IPS DF 19.7 (cell line): ENCODE measurements at regions not wholly inside any gene's neighbourhood (a gene's known extent, or its start where the extent isn't known, plus 50 kb on each side); places are given as distances from the start of the nearest gene placed in this dataset.
A peak's percentile ranks its signal among the peaks of the same experiment; 100 is the strongest.
"Not testable (repeated sequence)": the region's sequence is repeated elsewhere in the genome, so short reads cannot be mapped to it uniquely, and the experiment has no call there.

Experiments used
- DNase-seq: peaks from one replicate; pipeline ENCODE4 v3.0.0-alpha.2; 2013; ENCODE audit warnings: low read depth, low spot score

DNA sequence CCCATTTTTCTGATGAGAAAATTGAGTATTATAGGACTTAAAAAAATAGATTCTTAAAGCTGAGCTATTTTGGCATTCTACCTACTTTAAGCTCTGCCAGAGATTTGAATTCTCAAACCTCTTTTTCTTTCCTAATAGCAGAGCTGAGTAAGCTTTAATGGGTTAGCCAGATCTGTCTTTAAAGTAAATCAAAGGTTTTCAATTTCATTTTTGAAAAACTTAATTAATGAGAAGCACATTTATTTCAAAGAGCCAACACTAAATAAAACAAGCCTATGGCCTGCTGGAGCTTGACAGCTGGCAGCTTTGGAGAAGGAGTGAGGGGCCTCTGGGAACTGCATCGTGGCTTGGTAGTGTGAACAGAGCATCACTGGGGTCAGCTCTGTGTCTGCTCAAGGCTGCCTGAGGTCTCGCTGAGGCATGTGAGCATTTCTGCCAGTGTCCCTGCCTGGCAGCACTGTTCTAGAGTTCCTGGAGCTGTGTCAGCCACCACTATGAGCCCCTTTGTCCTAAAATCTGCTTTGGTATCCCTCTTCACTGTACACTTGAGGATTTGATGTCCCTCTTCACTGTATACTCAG, 50.4 kb upstream of the PRSS23 start:
- no peak for DNase-seq

DNA sequence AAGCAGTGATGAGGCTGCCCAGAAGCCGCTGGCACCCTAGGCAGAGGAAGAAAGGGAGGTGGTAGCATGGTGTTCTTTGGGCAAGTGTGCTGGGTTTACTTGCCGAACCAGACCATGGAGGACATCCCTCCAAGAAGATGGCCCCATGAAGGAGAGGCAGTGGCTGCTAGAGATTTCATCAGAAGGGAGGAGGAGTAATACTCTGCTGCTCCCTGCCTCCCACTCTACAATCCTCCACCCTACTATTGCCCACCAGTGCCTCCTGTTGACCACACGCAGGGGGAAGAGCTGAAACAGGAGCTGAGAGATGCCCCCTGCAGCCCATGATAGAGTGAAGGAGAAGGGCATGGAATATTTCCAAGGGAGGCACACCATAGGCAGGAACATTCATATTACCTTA, 51.0 kb upstream of the PRSS23 start:
- no peak for DNase-seq

DNA sequence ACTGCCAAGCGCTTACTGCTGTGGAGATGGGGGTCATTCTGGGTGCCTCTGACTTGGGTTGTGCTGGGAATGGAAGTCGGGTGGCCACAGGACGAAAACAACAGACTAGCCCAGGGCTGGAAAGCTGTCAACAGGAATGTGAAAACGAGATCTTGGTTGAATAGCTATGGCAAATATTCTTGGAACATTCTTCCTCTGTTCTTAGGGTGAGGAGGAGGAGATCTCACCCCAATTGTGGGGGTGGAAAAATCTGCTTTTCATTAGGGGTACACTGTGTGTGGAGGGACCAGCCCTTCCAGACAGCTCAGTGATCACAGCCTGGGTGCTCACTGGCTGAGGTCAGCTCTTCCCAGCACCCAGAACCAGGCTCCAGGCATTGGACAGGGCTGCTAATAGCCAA, 52.0 kb upstream of the PRSS23 start:
- no peak for DNase-seq

DNA sequence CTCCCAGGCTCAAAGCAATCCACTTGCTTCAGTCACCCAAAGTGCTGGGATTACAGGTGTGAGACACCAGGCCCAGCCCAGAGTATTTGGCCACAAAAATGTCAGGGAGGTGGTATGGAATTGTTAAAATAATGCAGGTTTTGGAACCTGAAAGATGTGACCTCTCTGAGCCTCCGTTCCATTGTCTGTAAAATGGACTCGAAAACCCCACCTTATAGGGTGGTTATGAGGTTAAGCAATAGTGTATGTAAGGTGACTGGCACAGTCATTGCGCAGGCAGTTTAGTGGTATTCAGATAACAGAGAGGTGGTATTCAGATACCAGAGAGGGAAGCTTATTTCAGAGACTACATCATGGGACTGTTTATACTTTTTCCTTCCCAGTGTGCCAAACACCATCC, 52.5 kb upstream of the PRSS23 start:
- DNase-seq, result no peak

DNA sequence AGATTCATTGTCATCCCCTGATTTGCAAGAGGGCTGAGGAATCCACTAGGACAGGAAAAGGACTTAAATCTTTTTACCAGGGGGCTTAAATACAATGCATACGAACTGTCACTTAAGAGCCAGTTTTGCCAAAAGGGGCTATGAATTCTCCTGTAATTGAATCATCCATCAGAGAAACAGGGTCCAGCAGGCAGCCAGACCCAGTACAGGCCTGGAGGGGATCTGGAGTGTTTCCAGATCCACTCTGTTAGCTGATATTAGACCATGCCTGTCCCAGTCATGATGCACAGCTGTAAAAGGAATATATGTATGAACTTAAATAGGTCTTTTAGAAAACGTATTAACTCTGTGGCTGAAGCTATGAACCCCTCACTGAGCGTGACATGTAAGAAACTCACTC, 53.8 kb upstream of the PRSS23 start:
- no peak for DNase-seq

DNA sequence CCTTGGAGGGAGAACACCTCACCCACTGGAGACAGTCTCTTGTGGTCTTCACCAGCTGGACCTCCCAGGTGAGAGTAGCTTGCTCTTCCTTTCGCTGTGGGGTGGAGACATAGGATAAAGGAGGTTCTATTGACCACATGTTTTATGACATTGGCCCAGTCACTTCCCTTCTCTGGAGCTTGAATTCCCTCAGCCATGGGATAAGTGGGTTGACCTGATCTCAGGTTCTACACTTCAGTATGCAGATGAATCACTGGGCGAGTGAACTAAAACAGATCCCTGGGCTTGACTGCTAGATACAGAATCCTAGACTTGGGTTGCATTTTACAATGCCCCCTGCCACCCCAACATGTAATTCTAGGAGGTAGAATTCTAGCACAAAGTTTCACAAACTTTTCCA, 54.8 kb upstream of the PRSS23 start:
- no peak for DNase-seq

DNA sequence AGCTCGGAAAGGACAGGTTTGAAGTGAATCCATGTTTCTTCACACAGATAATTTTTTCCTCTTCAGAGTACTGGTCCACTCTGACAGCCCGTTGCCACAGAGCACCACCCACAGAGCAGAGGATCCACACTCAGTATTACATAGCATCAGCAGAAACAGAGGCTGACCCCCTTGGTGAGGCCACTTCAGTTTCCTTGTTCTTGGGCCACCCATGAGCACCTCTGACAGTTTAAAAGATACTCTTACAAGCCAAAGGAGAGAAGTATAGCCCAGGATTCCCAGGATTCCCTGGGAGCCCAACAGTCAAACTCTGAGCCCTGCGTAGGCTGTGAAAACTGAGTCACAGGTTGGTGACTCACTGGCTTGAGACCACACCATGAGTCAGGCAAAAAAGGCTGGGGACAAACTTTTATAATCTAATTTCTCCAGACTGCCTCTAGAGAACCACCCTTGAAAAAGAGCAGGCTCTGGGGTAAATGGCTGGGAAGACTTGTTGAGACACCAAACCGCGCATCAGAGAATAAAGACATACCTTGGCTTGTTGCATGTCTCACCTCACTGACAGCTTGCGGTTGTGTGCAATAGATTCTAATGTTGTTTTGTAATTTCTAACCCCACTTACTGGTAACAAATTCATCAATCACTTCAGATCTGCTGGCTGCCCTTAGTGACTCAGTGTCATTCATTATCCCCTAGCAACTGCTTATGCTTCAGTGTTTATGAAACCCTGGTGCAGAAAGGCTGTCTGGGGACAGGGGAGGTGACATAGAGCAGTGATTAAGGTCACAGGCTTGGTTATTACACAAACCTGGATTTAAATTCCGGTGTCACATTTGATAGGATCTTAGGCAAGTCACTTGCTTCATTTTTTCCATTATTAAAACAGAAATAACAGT, 56.9 kb upstream of the PRSS23 start:
- no peak for DNase-seq

DNA sequence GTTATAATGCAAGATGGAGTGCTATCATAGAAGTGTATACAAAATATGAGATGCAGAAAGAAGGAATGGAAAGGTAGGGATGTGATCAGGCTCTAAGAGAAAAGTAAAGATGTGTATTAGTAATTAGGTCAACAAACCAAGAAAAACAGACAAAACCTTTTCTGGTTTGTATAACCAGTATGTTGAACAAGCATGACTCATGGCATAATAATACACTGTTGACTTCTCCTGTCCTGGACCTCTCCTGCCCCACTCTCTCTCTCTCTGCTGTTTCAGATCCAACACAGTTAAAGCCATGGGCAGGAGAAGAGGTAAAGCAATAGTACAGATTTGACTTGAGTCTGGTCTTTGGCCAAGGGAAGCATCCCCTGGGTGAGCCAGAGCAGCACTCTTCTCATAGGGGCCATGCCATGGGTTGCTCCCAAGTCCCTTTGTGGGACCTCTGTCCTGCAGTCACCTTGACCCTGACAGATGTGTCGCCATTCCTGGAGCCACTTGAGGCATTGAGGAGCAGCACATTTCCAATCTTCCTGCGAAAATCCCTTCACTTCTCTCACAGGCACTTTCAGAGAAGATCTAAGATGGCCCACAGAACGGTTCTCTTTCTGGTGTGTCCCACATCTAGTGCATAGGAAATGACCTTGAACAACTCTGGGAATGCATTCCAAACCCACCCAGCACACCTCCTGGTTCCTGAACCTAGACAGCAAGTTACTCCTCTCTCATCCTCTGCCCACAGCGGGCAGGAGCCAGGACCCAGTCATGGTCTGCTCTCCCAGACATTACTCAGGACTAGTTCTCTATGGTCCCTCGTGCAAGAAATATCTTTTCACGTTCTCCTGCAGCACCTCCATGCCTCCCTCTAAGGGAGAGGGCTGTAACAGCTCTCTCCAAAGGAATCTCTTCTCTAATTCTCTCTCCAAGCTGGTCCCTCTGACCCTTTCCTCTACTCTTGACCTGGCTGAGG, 58.2 kb upstream of the PRSS23 start:
- no peak for DNase-seq

DNA sequence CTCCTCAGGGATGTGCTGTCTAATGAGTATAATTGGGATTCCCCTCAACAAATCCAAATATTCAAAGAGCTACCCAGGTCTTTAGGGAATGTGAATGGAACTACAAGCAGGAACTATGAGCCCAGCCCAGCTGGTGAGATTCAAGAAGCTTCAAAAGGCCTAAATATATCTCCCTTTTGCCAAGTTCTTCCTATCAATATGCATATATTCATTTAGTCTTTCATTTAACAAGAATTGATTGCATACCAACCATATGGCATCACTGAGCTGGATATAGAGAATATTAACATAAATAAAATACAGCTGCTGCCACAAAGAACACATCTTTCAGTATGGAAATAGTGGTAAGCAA, 58.9 kb upstream of the PRSS23 start:
- no peak for DNase-seq

DNA sequence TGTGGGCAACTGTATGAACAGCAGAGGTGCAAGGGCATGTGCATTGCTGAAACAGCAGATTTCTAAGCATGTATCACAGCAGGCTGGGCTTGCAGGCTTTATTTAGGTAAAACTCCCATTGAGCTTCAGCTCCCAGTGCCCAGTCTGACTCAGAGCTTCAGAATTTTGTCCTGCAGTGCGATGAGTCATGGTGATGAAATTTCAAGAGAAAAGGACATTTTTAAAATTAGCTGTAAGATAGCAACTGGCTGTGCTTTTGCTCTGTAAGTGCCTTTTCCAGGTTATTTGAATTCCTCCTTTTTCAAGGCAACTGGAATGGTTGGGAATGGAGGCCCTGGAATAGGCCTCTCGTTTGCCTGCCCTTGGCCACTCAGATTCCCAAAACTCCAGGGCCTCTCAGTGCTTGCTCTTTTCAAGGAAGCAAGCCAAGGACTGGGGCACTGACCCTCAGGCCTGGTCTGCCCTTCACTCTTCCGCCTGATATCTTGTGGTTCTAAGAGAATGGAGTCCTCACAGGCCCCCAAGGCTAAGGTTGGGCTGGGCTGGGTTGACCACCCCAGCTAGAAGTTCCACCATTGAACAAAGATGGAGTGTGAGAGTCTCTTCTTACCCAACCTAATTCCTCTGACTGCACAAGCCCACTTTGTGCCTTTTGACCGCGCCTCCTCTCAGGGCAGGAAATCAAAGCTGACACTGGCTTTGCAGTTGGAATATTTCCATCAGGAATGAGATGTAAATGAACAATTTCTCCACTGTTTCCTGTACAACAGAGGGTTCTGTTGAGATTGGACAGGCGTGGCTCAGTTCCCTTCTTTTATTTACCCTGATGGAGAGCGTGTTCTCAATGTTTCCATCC, 59.5 kb upstream of the PRSS23 start:
- DNase-seq, result peak; percentile 79

DNA sequence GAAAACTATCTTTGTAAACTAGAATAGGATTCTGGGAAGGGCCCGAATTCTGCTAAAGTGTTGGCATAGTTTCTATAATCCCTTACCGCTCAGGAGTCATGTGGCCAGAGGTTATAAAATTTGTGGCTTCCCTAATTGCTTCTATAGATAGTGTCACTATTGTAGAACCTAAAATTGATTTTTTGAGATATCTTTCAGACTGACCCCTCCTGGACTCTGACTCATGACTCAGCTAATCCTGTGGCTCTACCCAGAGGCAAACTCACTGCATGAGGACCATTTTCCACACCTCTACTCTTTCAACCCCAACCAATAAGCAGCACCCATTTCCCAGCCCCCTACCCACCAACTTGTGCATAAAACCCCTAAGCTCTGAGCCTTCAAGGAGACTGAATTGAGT, 61.8 kb upstream of the PRSS23 start:
- no peak for DNase-seq

DNA sequence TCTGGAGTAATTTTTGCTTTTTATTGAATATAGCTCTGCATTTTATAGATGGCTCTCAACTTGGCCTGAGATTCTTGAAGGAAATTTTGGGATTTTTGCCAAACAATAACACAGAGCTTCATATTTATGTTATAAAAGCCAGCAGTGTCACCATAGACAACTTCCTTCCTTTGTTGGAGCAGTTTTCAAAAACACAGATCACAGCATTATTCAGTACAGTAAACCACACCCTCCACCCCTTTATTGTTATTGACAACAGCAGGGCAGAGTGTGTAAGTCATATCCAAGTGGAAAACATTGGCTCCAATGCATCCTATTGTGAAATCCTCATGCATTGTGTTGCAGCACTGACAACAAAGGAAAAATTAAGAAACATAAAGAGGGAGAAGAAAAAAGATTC, 62.6 kb upstream of the PRSS23 start:
- DNase-seq, result no peak

DNA sequence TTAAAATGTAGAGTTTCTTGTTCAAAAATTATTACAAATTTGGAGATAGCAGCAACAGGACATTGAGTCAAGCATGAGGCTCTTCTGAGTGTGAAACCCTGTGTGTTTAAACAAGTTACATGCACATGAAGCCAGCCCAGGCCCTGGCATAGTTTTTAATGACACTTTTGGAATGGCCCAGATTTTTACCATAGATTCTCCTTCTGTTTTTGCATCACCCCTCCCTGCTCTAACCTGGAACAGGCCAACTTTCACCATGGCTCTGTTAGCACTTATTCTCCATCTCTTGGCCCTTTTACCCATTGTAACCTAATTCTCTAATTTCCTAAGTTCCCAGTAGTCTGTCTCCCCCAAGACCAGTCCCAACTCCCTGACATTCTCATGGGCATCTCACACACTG, 63.1 kb upstream of the PRSS23 start:
- no peak for DNase-seq

DNA sequence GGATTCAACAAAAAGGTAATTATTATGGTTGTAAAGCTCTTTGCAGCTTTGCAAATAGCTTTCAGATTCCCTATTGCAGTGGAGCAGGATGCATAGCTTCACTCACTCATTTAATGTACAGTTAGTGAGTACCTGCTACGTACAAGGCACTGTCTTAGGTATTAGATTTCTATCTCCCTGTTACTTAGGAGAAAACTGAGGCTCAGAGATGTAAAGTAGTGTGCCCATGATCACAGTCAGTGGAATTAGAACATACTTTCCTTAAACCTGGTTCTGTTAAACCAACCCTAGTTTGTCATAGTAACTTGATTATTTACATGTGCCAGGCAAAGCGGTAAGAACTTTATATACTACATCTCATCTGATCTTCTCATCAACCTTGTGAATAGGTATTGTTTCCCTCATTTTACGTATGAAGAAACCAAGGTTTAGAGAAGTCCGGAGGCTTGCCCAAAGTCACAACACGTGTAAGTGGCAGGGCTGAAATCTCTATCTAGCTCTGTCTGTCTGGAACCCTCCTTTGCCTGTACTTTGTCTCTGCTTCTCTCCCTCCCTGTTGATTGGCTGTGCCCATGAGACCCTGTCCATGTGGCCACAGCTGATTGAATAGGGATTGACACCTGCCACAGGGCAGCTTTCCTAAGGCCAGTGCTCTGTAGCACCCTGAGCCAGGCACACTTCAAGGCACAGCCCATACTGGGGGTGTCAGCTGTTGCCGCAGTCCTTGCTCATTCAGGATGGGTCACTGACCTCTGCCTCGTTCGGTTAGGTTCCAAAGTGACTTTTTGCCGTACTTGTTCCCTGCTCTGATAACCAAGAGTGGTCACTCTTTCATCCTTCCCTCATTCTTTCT, 63.8 kb upstream of the PRSS23 start:
- DNase-seq, result no peak

DNA sequence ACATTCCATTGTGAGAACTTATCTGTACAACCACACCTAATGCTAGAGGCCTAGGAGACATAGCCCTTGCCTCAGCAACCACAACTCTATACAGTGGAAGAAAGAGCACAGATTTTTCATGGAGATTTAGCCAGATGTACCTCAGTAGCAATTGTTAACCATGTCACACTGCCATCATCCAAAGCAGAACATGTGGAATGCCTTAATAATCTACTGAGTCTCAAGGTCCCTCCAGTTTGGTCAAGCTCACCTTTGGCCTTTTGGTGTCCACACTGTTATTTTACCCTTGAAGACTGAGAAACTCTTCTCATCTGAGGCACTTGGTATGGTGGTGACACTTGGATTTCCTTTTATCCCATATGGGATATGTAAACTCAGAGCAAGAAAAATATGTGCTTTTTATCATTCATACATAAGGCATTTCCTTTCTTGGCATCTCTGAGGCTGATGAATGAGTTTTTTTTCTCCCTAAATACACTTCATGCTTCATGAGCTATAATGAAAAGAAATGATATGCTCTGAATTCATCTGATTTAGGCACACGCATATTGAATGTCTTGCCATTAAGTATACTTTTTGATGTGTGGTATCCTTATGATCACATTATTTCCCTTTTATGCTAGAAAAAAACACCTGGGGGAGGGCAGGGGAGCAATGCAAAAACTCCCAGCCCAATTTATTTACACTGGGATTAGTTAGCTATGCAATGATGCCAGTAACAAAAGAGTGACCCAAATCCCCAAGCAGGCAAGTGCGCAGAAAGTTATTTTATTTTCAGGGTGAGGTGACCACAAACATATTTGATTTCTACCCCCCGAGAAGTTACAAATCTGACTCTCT, 63.3 kb upstream of the ME3 start:
- no peak for DNase-seq

DNA sequence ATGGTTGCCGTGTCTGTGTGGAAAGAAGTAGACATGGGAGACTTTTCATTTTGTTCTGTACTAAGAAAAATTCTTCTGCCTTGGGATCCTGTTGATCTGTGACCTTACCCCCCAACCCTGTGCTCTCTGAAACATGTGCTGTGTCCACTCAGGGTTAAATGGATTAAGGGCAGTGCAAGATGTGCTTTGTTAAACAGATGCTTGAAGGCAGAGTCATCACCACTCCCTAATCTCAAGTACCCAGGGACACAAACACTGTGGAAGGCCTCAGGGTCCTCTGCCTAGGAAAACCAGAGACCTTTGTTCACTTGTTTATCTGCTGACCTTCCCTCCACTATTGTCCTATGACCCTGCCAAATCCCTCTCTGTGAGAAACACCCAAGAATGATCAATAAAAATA, 60.3 kb upstream of the ME3 start:
- not testable (repeated sequence) for DNase-seq

DNA sequence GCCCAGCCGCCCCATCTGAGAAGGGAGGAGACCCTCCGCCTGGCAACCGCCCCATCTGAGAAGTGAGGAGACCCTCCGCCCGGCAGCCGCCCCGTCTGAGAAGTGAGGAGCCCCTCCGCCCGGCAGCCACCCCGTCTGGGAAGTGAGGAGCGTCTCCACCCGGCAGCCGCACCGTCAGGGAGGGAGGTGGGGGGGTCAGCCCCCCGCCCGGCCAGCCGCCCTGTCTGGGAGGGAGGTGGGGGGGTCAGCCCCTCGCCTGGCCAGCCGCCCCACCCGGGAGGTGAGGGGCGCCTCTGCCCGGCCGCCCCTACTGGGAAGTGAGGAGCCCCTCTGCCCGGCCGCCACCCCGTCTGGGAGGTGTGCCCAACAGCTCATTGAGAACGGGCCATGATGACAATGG, 59.9 kb upstream of the ME3 start:
- DNase-seq, result not testable (repeated sequence)

DNA sequence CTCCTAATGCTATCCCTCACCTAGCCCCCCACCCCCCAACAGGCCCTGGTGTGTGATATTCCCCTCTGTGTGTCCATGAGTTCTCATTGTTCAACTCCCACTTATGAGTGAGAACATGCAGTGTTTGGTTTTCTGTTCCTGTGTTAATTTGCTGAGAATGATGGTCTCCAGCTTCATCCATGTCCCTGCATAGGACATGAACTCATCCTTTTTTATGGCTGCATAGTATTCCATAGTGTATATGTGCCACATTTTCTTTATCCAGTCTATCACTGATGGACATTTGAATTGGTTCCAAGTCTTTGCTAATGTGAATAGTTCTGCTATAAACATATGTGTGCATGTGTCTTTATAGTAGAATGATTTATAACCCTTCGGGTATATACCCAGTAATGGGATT, 57.2 kb upstream of the ME3 start:
- DNase-seq, result not testable (repeated sequence)

DNA sequence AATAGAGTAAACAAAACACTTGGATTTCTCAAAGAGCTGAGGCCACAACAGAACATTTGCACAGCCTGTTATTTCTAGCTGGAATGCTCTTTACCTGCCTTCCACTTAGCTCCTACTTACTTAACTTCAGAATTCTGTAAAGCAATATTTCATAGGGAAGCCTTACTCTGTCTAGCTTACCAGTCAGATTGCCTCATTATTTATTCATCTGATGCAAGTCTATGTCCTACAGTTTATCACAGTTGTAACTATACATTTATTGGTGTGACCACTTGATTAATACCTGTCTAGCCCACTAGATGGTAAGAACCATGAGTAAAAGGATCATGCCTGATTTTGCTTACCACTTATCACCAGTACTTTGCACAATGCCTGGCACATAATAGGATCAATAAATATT, 56.1 kb upstream of the ME3 start:
- DNase-seq, result no peak
